ENCODE measurements at regions not wholly inside any gene's neighbourhood (a gene's known extent, or its start where the extent isn't known, plus 50 kb on each side); places are given as distances from the start of the nearest gene placed in this dataset.

DNA sequence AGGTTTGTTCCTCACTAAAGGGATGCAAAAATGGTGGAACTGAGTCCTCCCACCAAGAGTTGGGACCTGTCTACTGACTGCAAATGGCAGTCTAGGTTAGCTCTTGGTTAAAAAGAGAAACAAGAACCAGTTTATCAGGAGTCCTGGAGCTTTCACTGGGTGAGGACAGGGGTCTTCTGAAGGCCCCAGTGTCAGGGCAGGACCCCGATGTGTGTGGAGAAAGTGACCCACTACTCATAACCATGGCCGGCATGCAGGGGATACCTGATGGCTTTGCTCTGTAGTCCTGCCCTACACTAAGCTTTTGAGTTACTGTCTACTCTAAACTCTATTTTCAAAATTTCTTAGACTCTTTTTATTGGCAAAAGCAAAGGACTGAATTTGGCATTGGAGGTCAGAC is 220.5 kb downstream of the ANKRD60 start:
- FAIRE-seq, result no peak

More for the DNA sequence above, 220.5 kb downstream of the ANKRD60 start:
- no peaks in the 10 kb centered on the region for H3K4me1 ChIP-seq (ENCODE audit: control insufficient read depth, extremely low read depth, insufficient read depth, low read length)
- no peaks in the 10 kb centered on the region for H3K9me3 ChIP-seq (replicated peaks; ENCODE audit: control insufficient read depth, insufficient read depth, low read length)
- H3K27me3 ChIP-seq (ENCODE audit: control insufficient read depth in 2 of 2, insufficient read depth in 2 of 2, low read length in 2 of 2), result no peaks in the 10 kb centered on the region
- no peak for TF ChIP-seq POLR2A (IDR thresholded peaks at IDR 0.05; ENCODE audit: low read depth, low read length)
- TF ChIP-seq EZH2 (IDR thresholded peaks at IDR 0.05; ENCODE audit: borderline replicate concordance, low read depth, low read length, severe bottlenecking), result no peak
- TF ChIP-seq POLR2AphosphoS5 (IDR thresholded peaks at IDR 0.05; ENCODE audit: insufficient read depth, low read depth, low read length), result no peak
- TF ChIP-seq, protein P1, sequence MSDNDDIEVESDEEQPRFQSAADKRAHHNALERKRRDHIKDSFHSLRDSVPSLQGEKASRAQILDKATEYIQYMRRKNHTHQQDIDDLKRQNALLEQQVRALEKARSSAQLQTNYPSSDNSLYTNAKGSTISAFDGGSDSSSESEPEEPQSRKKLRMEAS (IDR thresholded peaks at IDR 0.05; ENCODE audit: insufficient read depth, insufficient read length), result no peak
- no peak for TF ChIP-seq FOS (IDR thresholded peaks at IDR 0.05; ENCODE audit: borderline replicate concordance, insufficient read depth, low read length)
- no peak for TF ChIP-seq MYC (IDR thresholded peaks at IDR 0.05; ENCODE audit: low read depth, low read length)
- TF ChIP-seq, protein P2, sequence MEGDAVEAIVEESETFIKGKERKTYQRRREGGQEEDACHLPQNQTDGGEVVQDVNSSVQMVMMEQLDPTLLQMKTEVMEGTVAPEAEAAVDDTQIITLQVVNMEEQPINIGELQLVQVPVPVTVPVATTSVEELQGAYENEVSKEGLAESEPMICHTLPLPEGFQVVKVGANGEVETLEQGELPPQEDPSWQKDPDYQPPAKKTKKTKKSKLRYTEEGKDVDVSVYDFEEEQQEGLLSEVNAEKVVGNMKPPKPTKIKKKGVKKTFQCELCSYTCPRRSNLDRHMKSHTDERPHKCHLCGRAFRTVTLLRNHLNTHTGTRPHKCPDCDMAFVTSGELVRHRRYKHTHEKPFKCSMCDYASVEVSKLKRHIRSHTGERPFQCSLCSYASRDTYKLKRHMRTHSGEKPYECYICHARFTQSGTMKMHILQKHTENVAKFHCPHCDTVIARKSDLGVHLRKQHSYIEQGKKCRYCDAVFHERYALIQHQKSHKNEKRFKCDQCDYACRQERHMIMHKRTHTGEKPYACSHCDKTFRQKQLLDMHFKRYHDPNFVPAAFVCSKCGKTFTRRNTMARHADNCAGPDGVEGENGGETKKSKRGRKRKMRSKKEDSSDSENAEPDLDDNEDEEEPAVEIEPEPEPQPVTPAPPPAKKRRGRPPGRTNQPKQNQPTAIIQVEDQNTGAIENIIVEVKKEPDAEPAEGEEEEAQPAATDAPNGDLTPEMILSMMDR (IDR thresholded peaks at IDR 0.05; ENCODE audit: extremely low read depth in 1 of 2, insufficient read depth in 1 of 2, low read depth in 1 of 2, low read length in 2 of 2), result no peak
- TF ChIP-seq JUN (IDR thresholded peaks at IDR 0.05; ENCODE audit: borderline replicate concordance, insufficient read depth, insufficient read length, low read depth), result no peak
- no peak for TF ChIP-seq GATA2 (IDR thresholded peaks at IDR 0.05; ENCODE audit: insufficient read depth, insufficient read length, low read depth, low read length)
- no peaks in the 10 kb centered on the region for H3K79me2 ChIP-seq (ENCODE audit: control insufficient read depth, insufficient read depth, low read length)
- no peak overlapping the region for H3K27ac ChIP-seq (ENCODE audit: insufficient read depth, low read depth, low read length)
- no peaks in the 10 kb centered on the region for H3K36me3 ChIP-seq (ENCODE audit: control insufficient read depth in 2 of 2, extremely low read depth in 1 of 2, insufficient read depth in 2 of 2, low read length in 2 of 2)
- no peak overlapping the region for H3K4me2 ChIP-seq (ENCODE audit: insufficient read depth, low read length)
- dilution Hi-C loops (cut with MboI; ENCODE audit: extremely low pct_ligation_motif_present, low sequenced_read_pairs), result no loop called here
- BruUV-seq (replicated peaks), result no TSS peak
- POLR2A ChIA-PET, result no interaction called here
- H4K20me1 ChIP-seq (replicated peaks; ENCODE audit: control insufficient read depth, extremely low read depth, insufficient read depth, low read length), result no peaks in the 10 kb centered on the region
- DNase-seq (ENCODE audit: low read depth, low spot score), result no peak
- H3K9ac ChIP-seq (replicated peaks; ENCODE audit: extremely low read depth, insufficient read depth, low read length), result no peak overlapping the region
- CTCF ChIA-PET, result no interaction called here
- intact Hi-C loops (cut with micrococcal nuclease), result no loop called here
- H2AFZ ChIP-seq (ENCODE audit: low read depth, low read length), result no peak overlapping the region
- H3K9me1 ChIP-seq (replicated peaks; ENCODE audit: control insufficient read depth, extremely low read depth, insufficient read depth, low read length), result no peaks in the 10 kb centered on the region
- no peak overlapping the region for H3K4me3 ChIP-seq (replicated peaks in 1 of 3; ENCODE audit: insufficient read depth in 1 of 3, low read depth in 1 of 3, low read length in 3 of 3)
